Epithelial cell of proximal tubule (primary cell): ENCODE measurements at regions not wholly inside any gene's neighbourhood (a gene's known extent, or its start where the extent isn't known, plus 50 kb on each side); places are given as distances from the start of the nearest gene placed in this dataset.
A peak's percentile ranks its signal among the peaks of the same experiment; 100 is the strongest.

ENCODE experiments used
- DNase-seq: peaks from one replicate; pipeline ENCODE4 v3.0.0-alpha.2; 2011; ENCODE audit warnings: low read depth
- H3K4me3 ChIP-seq: 2 replicates; pipeline ENCODE4 v1.5.1; 2011; ENCODE audit warnings: low read depth, mild to moderate bottlenecking, low read length
- CTCF ChIP-seq: conservative IDR thresholded peaks from 2 replicates; pipeline ENCODE4 v1.5.1; 2012; ENCODE audit warnings: low read depth, mild to moderate bottlenecking, low read length

- DNase-seq, result no peak
- H3K4me3 ChIP-seq, result no peak overlapping the region
- peak; percentile 47 for TF ChIP-seq CTCF
Measured at GRCh38 chrX:80237072-80237471, 183.2 kb upstream of the TENT5D start.

- no peak for DNase-seq
- TF ChIP-seq CTCF, result peak; percentile 23
- no peak overlapping the region for H3K4me3 ChIP-seq
Measured at GRCh38 chrX:80246271-80246670, 174.0 kb upstream of the TENT5D start.

- no peak overlapping the region for H3K4me3 ChIP-seq
- DNase-seq, result no peak
- TF ChIP-seq CTCF, result no peak
Measured at GRCh38 chrX:80266287-80266686, 154.0 kb upstream of the TENT5D start.

- H3K4me3 ChIP-seq, result no peak overlapping the region
- DNase-seq, result no peak
- no peak for TF ChIP-seq CTCF
Measured at GRCh38 chrX:80266979-80267378, 153.3 kb upstream of the TENT5D start.

GRCh38 chrX:80267790-80268189, 152.5 kb upstream of the TENT5D start:
- no peak for TF ChIP-seq CTCF
- H3K4me3 ChIP-seq, result no peak overlapping the region
- DNase-seq, result no peak

GRCh38 chrX:80282535-80282934, 137.7 kb upstream of the TENT5D start:
- no peak for TF ChIP-seq CTCF
- no peak for DNase-seq
- no peak overlapping the region for H3K4me3 ChIP-seq

GRCh38 chrX:80285131-80285773, 135.0 kb upstream of the TENT5D start:
- TF ChIP-seq CTCF, result peak; percentile 66
- peak; percentile 22 for DNase-seq
- no peak overlapping the region for H3K4me3 ChIP-seq
